ENCODE measurements at regions not wholly inside any gene's neighbourhood (a gene's known extent, or its start where the extent isn't known, plus 50 kb on each side); places are given as distances from the start of the nearest gene placed in this dataset.
"Not testable (repeated sequence)": the region's sequence is repeated elsewhere in the genome, so short reads cannot be mapped to it uniquely, and the experiment has no call there.

GRCh38 chr10:121669840-121670239 lies 71.6 kb upstream of the FGFR2 start:
- TF ChIP-seq YY1 (IDR thresholded peaks at IDR 0.05; ENCODE audit: insufficient read depth, insufficient read length); SUZ12 (IDR thresholded peaks at IDR 0.05; ENCODE audit: extremely low read depth, insufficient read depth, insufficient read length); ZNF274 (IDR thresholded peaks at IDR 0.05; ENCODE audit: low read depth, low read length): not testable (repeated sequence)

Measured in NT2/D1 (cell line).